ENCODE measurements at regions not wholly inside any gene's neighbourhood (a gene's known extent, or its start where the extent isn't known, plus 50 kb on each side); places are given as distances from the start of the nearest gene placed in this dataset.
A peak's percentile ranks its signal among the peaks of the same experiment; 100 is the strongest.
"Not testable (repeated sequence)": the region's sequence is repeated elsewhere in the genome, so short reads cannot be mapped to it uniquely, and the experiment has no call there.

DNA sequence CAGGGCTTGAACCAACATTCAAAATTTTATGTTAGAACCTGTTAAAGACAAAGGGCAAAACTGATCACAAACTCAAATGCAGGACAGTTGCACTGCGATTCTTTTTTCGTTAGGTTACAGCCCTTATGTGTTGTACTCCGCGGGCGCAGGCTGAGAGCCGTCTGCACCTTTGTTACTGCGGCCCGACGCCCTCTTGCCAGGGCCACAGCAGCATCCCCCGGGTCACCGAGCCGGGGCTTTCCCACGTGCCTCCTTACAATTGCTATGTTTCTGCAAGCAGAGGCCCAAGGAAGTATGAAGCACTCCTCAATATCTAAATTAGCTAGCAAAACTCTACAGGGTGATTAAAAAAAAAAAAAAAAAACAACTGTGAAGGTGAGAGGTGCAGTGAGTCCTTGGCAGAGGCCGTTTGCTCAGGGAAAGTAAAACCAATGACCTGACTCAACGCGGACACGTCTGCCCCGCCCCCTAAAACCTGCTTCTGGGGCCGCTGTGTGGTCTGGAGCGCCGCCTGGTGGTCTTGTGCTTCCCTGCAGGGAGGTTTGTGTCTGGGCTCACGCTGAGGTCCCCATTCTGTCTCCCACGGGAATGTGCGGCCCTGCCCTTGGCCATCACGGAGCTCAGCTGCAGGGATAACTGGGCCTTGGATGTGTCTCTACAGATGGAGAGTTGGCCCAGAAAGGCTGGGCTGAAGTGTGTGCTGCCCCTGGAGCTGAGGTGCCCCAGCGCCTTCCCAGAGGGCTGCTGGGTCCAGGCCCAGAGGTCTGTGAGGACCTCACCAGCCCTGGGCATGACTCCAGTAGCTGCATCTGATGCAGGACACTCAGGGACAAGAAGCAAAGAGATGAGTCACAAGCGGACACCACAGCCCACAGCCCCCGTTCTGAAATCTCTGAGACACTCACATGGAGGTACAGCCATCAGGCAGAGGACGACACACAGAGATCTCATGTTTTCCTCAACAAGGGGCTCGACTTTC is 418.5 kb downstream of the TMEM121 start:
- Mint-ChIP-seq H3K9me3 (no peaks in the 10 kb centered on the region), H3K27ac (no peak overlapping the region), H3K4me1 (peaks cover 25% of the 10 kb centered on the region), H3K36me3 (peaks cover 1% of the 10 kb centered on the region), H3K4me3 (no peak overlapping the region), H3K27me3 (peaks cover 47% of the 10 kb centered on the region)
- DNase-seq: peak; percentile 87
- CTCF ChIA-PET: interaction anchor here (0.9 to 2.6 kb wide), 10 partner anchors 9 to 87 kb away, joined by 3 to 12 read pairs (median 4); no protein-coding TSS in a partner anchor

DNA sequence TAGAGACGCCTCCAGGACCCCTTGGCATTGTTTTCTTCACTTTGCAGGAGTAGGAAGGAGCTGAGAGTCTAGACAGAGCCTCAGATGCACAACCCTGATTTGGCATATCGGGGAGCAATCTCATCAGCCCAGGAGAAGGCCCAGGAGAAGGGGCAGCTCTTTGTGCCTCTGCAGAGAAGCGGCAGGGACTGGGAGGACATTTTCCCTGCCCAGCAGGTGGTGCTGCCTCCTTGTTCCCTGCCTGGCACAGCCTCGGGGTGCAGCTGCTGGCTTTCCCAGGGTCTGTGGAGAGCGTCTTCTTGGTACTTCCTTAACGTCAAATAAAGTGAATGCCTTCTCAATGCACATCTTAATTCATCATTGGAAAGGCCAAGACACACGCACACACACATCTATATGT is 419.5 kb downstream of the TMEM121 start:
- no peaks in the 10 kb centered on the region for H3K9me3 Mint-ChIP-seq
- H3K36me3 Mint-ChIP-seq: no peaks in the 10 kb centered on the region
- H3K4me3 Mint-ChIP-seq: no peak overlapping the region
- peak; percentile 67 for DNase-seq
- H3K27ac Mint-ChIP-seq: no peak overlapping the region
- peaks cover 41% of the 10 kb centered on the region for H3K27me3 Mint-ChIP-seq
- CTCF ChIA-PET: interaction anchor here (0.9 to 1.4 kb wide), 7 partner anchors 28 to 272 kb away, joined by 3 to 12 read pairs (median 4); no protein-coding TSS in a partner anchor
- peaks cover 21% of the 10 kb centered on the region for H3K4me1 Mint-ChIP-seq

DNA sequence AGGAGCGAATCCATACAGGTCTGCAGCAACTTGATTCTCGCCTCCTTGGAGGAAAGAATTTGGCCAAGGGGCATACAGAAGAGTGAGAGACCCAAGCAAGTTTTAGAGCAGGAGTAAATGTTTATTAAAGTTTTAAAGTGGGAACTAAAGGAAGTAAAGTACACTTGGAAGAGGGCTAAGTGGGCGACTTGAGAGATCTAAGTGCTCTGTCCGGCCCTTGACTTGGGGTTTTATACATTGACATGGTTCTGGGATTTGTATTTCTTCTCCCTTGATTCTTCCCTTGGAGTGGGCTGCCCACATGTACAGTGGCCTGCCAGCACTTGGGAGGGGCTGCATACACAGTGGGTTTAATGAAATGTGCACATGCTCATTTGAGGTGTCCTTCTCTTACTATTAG is 421.2 kb downstream of the TMEM121 start:
- Mint-ChIP-seq H3K9me3 (no peaks in the 10 kb centered on the region), H3K27me3 (peaks cover 46% of the 10 kb centered on the region), H3K27ac (no peak overlapping the region), H3K4me1 (peaks cover 21% of the 10 kb centered on the region), H3K36me3 (no peaks in the 10 kb centered on the region), H3K4me3 (no peak overlapping the region)
- DNase-seq: no peak
- CTCF ChIA-PET: interaction anchor here (0.9 kb wide), 1 partner anchor 91 kb away, joined by 3 read pairs; no protein-coding TSS in a partner anchor

DNA sequence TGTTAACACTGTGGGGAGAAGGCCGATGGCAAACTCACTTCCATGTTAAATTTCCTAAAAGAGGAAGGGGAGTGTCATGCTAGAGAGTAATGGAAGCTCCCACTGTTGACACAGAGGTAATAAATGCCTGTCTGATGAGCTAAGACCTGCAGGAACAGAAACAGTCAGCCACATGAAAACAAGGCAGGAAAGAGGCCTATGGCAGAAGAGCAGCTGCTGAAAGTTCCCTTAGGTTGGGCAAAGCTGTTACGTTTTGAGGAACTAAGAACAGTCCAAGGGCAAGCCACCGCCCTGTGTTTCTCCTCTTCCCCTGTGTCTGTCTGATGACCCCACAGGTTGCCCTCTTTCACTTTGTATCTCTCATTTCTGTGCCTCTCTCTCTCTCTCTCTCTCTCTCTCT is 422.6 kb downstream of the TMEM121 start:
- H3K9me3 Mint-ChIP-seq, H3K27ac Mint-ChIP-seq, DNase-seq, H3K4me3 Mint-ChIP-seq, H3K36me3 Mint-ChIP-seq: not testable (repeated sequence)
- Mint-ChIP-seq H3K4me1 (peaks cover 21% of the 10 kb centered on the region), H3K27me3 (peaks cover 54% of the 10 kb centered on the region)
- CTCF ChIA-PET: interaction anchor here (1.5 kb wide), 2 partner anchors 53 to 92 kb away, joined by 3 read pairs; no protein-coding TSS in a partner anchor

DNA sequence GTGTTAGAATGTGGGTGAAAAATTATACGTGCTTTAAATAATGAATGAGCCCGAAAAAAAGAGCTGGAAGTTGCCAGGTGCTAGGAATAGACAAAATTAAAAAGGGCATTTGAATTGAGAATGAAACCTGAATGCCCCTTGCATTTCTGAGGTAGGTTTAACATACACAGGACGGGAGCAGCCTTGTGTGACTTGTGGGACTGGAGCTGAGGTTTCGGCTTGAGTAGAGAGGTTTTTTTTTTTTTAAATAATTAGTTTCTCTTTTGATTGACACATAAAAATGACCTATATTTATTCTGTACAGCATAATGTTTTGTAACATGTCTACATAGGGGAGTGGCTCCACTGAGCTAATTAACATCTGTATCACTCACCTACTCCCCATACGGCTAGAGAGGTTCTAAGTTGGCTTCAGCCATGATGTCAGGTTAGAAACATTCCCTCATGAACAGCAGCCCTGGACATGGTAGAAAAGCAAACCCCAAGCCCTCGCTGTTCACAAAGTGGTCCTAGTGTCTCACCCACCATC is 424.0 kb downstream of the TMEM121 start:
- not testable (repeated sequence) for H3K4me3 Mint-ChIP-seq, H3K36me3 Mint-ChIP-seq, H3K9me3 Mint-ChIP-seq, H3K4me1 Mint-ChIP-seq, DNase-seq, H3K27ac Mint-ChIP-seq
- CTCF ChIA-PET: interaction anchor here (1.3 kb wide), 1 partner anchor 55 kb away, joined by 4 read pairs; no protein-coding TSS in a partner anchor
- peaks cover 59% of the 10 kb centered on the region for H3K27me3 Mint-ChIP-seq

DNA sequence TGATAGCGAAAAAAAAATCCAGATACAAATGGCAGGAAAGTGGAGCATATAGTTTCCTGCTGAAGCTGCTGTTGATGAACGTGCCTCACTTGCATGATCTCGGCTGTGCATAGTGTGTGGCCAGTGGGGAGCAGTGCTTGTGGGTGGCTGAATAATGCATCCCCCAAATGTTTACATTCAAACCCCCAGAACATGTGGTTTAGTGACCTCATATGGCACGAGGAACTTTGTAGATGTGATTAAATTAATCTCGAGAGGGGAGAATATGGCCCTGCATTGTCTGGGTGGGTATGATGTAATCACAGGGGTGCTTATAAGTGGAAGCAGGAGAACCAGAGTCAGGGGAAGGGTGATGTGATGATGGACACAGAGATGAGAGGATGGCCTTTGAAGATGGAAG is 425.0 kb downstream of the TMEM121 start:
- CTCF ChIA-PET: interaction anchor here (0.6 to 1.1 kb wide), 2 partner anchors 23 to 57 kb away, joined by 3 read pairs; no protein-coding TSS in a partner anchor
- H3K27me3 Mint-ChIP-seq: peaks cover 57% of the 10 kb centered on the region

DNA sequence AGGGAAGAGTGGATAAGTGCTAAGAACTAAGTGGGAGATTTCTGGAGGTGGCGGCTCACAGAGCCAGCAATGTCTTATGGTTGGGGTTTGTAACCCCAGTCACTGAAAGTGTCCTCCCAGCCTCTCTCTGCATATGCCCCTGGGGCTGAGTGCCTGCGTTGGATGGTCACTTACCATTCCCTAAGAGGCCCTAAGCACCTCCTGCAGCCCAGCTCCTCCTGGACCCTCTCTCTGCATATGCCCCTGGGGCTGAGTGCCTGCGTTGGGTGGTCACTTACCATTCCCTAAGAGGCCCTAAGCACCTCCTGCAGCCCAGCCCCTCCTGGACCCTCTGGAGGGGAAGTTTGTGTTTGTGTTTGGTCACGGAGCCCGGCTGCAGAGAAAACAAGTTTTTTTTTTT is 425.8 kb downstream of the TMEM121 start:
- Mint-ChIP-seq H3K4me3 (no peak overlapping the region), H3K4me1 (peaks cover 10% of the 10 kb centered on the region), H3K36me3 (no peaks in the 10 kb centered on the region), H3K9me3 (peaks cover 4% of the 10 kb centered on the region), H3K27ac (no peak overlapping the region), H3K27me3 (peaks cover 51% of the 10 kb centered on the region)
- no peak for DNase-seq
- CTCF ChIA-PET: no interaction called here

More for the DNA sequence above, 425.0 kb downstream of the TMEM121 start:
- H3K4me1 Mint-ChIP-seq: peaks cover 10% of the 10 kb centered on the region
- H3K36me3 Mint-ChIP-seq: no peaks in the 10 kb centered on the region
- no peak overlapping the region for H3K4me3 Mint-ChIP-seq
- H3K9me3 Mint-ChIP-seq: peaks cover 4% of the 10 kb centered on the region
- DNase-seq: no peak
- H3K27ac Mint-ChIP-seq: no peak overlapping the region

DNA sequence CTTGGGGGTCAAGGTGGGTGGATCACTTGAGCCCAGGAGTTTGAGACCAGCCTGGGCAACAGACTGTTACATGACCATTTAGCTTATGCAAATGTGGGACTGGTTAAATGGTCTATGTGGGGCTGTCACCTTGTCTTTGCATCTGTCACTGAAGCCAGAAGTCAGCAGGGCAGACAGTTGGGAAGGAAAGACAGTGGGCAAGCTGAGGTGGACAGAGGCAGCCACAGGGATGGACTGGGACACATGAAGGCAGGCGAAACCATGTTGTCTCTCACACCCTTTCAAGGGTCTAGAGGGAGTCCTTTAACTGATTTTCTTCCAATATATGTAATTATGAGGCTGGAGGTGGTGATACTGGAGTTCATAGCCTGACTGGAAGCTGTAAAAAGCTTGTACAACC is 426.4 kb downstream of the TMEM121 start:
- H3K4me1 Mint-ChIP-seq: peaks cover 10% of the 10 kb centered on the region
- H3K27me3 Mint-ChIP-seq: peaks cover 56% of the 10 kb centered on the region
- no peak overlapping the region for H3K4me3 Mint-ChIP-seq
- no peak overlapping the region for H3K27ac Mint-ChIP-seq
- H3K36me3 Mint-ChIP-seq: peaks cover 2% of the 10 kb centered on the region
- peaks cover 4% of the 10 kb centered on the region for H3K9me3 Mint-ChIP-seq
- no peak for DNase-seq
- CTCF ChIA-PET: no interaction called here

DNA sequence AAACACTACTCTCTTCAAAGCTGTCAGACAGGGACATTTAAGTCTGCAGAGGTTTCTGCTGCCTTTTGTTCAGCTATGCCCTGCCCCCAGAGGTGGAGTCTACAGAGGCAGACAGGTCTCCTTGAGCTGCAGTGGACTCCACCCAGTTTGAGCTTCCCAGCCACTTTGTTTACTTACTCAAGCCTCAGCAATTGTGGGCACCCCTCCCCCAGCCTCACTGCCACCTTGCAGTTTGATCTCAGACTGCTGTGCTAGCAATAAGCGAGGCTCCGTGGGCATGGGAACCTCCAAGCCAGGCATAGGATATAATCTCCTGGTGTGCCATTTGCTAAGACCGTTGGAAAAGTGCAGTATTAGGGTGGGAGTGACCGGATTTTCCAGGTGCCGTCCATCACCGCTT is 435.2 kb downstream of the TMEM121 start:
- peaks cover 67% of the 10 kb centered on the region for H3K27me3 Mint-ChIP-seq
- DNase-seq: peak; percentile 56
- peaks cover 12% of the 10 kb centered on the region for H3K9me3 Mint-ChIP-seq
- CTCF ChIA-PET, H3K27ac Mint-ChIP-seq, H3K36me3 Mint-ChIP-seq, H3K4me1 Mint-ChIP-seq, H3K4me3 Mint-ChIP-seq: not testable (repeated sequence)

DNA sequence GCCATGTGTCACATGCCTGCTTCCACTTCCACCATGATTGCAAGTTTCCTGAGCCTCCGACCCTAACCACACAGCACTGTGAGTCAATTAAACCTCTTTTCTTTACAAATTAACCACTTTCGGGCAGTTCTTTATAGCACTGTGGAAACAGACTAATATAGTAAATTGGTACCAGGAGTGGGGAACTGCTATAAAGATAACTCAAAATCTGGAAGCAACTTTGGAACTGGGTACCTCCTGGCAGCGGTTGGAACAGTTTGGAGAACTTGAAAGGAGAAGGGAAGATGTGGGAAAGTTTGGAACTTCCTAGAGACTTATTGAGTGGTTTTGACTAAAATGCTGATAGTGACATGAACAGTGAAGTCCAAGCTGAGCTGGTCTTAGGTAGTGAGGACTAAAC is 436.1 kb downstream of the TMEM121 start:
- Mint-ChIP-seq H3K9me3 (peaks cover 12% of the 10 kb centered on the region), H3K27ac (no peak overlapping the region), H3K4me3 (no peak overlapping the region), H3K36me3 (peaks cover 2% of the 10 kb centered on the region), H3K27me3 (peaks cover 66% of the 10 kb centered on the region), H3K4me1 (peaks cover 7% of the 10 kb centered on the region)
- CTCF ChIA-PET: no interaction called here
- no peak for DNase-seq

DNA sequence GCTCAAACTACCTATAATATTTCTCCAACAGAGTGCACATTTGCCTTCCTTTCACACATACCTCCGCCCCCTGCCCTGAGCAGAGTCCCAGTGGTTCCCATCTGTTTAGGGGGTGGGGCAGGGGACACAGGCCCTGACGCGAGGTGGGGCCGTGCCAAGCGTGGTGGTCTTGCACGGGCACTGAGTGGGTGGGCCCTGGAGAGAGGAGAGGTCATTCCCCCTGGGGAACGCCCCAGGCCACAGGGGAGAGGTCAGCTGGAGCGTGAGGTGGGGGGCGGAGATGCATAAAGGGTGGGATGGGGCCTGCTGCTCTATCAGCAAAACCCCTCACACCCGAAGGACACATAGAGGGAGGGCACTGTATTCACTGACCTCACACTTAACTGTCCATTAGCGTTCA is 441.9 kb downstream of the TMEM121 start:
- no peak for DNase-seq
- no peak overlapping the region for H3K27ac Mint-ChIP-seq
- H3K4me3 Mint-ChIP-seq: no peak overlapping the region
- CTCF ChIA-PET: no interaction called here
- H3K4me1 Mint-ChIP-seq: peaks cover 8% of the 10 kb centered on the region
- peaks cover 2% of the 10 kb centered on the region for H3K9me3 Mint-ChIP-seq
- H3K36me3 Mint-ChIP-seq: no peaks in the 10 kb centered on the region
- peaks cover 33% of the 10 kb centered on the region for H3K27me3 Mint-ChIP-seq

DNA sequence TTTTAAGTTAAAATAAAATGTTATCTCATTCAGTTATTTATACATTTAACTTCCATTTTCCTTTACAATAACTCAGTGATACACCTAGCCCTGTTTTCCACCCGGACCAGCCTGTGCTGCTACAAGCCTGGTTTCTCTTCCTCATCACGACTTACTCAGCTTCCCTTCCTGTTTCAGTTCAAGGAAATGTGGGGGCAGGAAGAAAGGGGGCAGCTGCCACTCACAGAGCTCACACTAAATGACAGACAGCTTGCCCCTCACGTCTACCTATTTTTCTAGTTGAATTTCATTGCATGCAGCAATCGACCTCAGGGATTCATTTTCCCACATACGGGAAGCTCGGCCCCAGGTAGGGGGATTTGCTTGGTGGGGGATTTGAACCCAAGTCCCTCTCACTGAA is 442.6 kb downstream of the TMEM121 start:
- H3K4me1 Mint-ChIP-seq, H3K27ac Mint-ChIP-seq, H3K4me3 Mint-ChIP-seq, CTCF ChIA-PET, H3K9me3 Mint-ChIP-seq, H3K36me3 Mint-ChIP-seq, DNase-seq: not testable (repeated sequence)
- H3K27me3 Mint-ChIP-seq: peaks cover 33% of the 10 kb centered on the region

DNA sequence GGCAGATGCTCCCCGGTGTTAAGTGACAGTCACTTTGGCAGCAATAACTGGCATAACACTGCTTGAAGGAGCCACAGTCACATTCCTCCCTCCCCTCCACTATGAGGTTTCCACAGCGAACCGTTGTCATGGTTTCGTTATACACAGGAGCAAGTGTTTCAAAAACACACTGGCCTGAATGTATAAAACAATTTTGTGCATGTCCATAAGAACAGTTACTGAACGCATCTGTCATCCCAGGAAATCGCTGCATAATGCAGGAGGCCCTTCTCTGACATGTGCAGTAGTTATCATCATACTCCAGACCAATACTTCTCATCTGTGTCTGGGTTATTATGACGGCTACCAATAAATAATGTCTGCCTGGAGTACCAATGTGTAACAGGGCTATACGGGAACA is 444.4 kb downstream of the TMEM121 start:
- H3K27ac Mint-ChIP-seq, H3K4me3 Mint-ChIP-seq, H3K9me3 Mint-ChIP-seq, CTCF ChIA-PET, H3K4me1 Mint-ChIP-seq, DNase-seq, H3K36me3 Mint-ChIP-seq: not testable (repeated sequence)
- H3K27me3 Mint-ChIP-seq: peaks cover 29% of the 10 kb centered on the region

DNA sequence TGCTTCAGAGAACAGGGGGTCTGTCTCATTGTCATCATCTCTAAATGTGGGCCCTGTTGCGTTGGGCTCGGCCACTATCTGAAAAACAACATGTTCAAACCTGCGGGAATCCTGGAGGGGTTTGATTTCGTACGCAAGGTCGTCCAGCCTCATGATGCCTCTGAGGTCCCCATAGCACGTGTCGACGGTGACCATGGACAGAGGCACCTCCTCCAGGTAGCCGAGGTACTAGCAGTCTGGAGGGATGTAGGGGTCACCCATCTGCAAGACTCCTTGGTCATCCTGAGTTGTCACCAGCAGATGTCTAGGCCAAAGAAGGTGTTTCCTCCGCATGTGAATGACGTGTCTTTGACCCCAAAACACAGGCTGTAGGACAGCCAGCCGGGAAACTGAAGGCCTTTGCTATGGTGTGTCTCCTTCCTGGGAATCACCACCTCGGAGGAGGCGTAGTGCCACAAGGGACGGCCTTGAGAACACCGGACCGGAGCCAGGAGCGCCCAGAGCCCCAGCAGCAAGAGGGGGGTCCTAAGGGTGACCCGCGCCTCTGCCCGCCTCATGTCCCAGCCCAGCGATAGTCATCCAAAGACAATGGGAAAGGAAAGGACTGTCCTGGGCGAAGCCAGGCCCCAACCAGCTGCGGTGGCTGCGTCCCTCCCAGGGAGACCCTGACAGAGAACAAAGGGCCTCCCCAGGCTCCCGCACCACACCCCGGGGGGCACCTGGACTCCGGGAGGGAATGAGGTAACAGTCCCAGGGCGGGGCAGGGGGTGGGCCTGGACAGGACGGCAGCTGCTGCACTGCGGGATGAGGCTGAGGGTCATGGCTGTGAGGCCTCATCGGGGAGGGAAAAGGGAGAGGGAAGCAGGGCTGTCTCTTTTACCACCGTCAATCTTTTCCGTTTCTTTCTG is 445.5 kb downstream of the TMEM121 start:
- H3K9me3 Mint-ChIP-seq: no peaks in the 10 kb centered on the region
- peaks cover 8% of the 10 kb centered on the region for H3K4me1 Mint-ChIP-seq
- CTCF ChIA-PET: no interaction called here
- no peaks in the 10 kb centered on the region for H3K36me3 Mint-ChIP-seq
- no peak overlapping the region for H3K4me3 Mint-ChIP-seq
- peaks cover 35% of the 10 kb centered on the region for H3K27me3 Mint-ChIP-seq
- DNase-seq: no peak
- no peak overlapping the region for H3K27ac Mint-ChIP-seq
